Left cardiac atrium (tissue), 4 donors: ENCODE measurements at regions not wholly inside any gene's neighbourhood (a gene's known extent, or its start where the extent isn't known, plus 50 kb on each side); places are given as distances from the start of the nearest gene placed in this dataset.
A peak's percentile ranks its signal among the peaks of the same experiment; 100 is the strongest.
"Not testable (repeated sequence)": the region's sequence is repeated elsewhere in the genome, so short reads cannot be mapped to it uniquely, and the experiment has no call there.

Source experiments
- ATAC-seq, 2 donors: fragments of 200-7000 bp; cut with Tn5 transposase; one replicate each; pipeline ENCODE4 v1.9.1; 2020; ENCODE audit warnings: mild to moderate bottlenecking in 2 of 2, moderate library complexity in 2 of 2
- DNase-seq: peaks from one replicate; pipeline ENCODE4 v3.0.0-alpha.2; 2020
- intact Hi-C, 2 donors: fragments of 100-400 bp; cut with DNase I; formaldehyde crosslinking; loops; one replicate each; pipeline versions ENCODE4 v1.14.1 to v1.15.1; 2022 to 2023
- donor health status: DM: no; HTN: yes; CAD: no.
- donor health status: DM: no; HTN: yes; CAD: no; lungs with severe emphysema.
- donor health status: DM: yes; HTN: yes; CAD: no.
- donor health status: Dilated cardiomyopathy.

GRCh38 chr4:101682946-101683345 lies 107.6 kb upstream of the BANK1 start:
- DNase-seq (no peak), ATAC-seq (no peak)
- intact Hi-C loops: no loop called here

- no peak for ATAC-seq
- no peak for DNase-seq
- intact Hi-C loops: no loop called here
Observed at GRCh38 chr4:101678180-101678579, 112.3 kb upstream of the BANK1 start.

GRCh38 chr4:101670897-101671296 lies 119.6 kb upstream of the BANK1 start:
- DNase-seq (peak; percentile 27), ATAC-seq (peak in 1 of 2 donors; percentile 75)
- intact Hi-C loops: no loop called here

GRCh38 chr4:101670370-101670769 lies 120.2 kb upstream of the BANK1 start:
- ATAC-seq (peak in 1 of 2 donors; percentile 80), DNase-seq (no peak)
- intact Hi-C loops: no loop called here

- intact Hi-C loops: no loop called here
- DNase-seq: no peak
- ATAC-seq: peak in 1 of 2 donors; percentile 20
Observed at GRCh38 chr4:101669832-101670188, 120.7 kb upstream of the BANK1 start.

- intact Hi-C loops: no loop called here
- DNase-seq (no peak), ATAC-seq (peak in 1 of 2 donors; percentile 23)
Observed at GRCh38 chr4:101669138-101669831, 121.2 kb upstream of the BANK1 start.

- intact Hi-C loops: no loop called here
- ATAC-seq (no peak), DNase-seq (no peak)
Observed at GRCh38 chr4:101667348-101667747, 123.2 kb upstream of the BANK1 start.

- ATAC-seq: no peak
- no peak for DNase-seq
- intact Hi-C loops: no loop called here
Observed at GRCh38 chr4:101660607-101661006, 129.9 kb upstream of the BANK1 start.

- DNase-seq: no peak
- intact Hi-C loops: no loop called here
- no peak for ATAC-seq
Observed at GRCh38 chr4:101655857-101656256, 134.7 kb upstream of the BANK1 start.

GRCh38 chr4:101655005-101655404 lies 135.5 kb upstream of the BANK1 start:
- ATAC-seq (no peak), DNase-seq (no peak)
- intact Hi-C loops: no loop called here

- peak; percentile 77 to 96 for ATAC-seq
- peak; percentile 29 for DNase-seq
- intact Hi-C loops: no loop called here
Observed at GRCh38 chr4:101651778-101652177, 138.8 kb upstream of the BANK1 start.

- intact Hi-C loops: no loop called here
- peak; percentile 62 to 93 for ATAC-seq
- DNase-seq: no peak
Observed at GRCh38 chr4:101649790-101650515, 140.6 kb upstream of the BANK1 start.

- intact Hi-C loops: no loop called here
- DNase-seq (no peak), ATAC-seq (no peak)
Observed at GRCh38 chr4:101647710-101648034, 142.9 kb upstream of the BANK1 start.

GRCh38 chr4:101644516-101644915 lies 146.0 kb upstream of the BANK1 start:
- DNase-seq (no peak), ATAC-seq (no peak)
- intact Hi-C loops: no loop called here

GRCh38 chr4:101643186-101643837 lies 147.2 kb upstream of the BANK1 start:
- ATAC-seq: peak in 1 of 2 donors; percentile 71
- no peak for DNase-seq
- intact Hi-C loops: no loop called here

GRCh38 chr4:101632766-101633165 lies 157.8 kb upstream of the BANK1 start:
- DNase-seq, intact Hi-C loops, ATAC-seq: not testable (repeated sequence)

GRCh38 chr4:101630319-101630986 lies 160.1 kb upstream of the BANK1 start:
- no peak for ATAC-seq
- DNase-seq: no peak
- intact Hi-C loops: no loop called here

- ATAC-seq (no peak), DNase-seq (no peak)
- intact Hi-C loops: no loop called here
Observed at GRCh38 chr4:101621120-101621519, 169.4 kb upstream of the BANK1 start.

GRCh38 chr4:101615652-101616051 lies 174.9 kb upstream of the BANK1 start:
- ATAC-seq: no peak
- no peak for DNase-seq
- intact Hi-C loops: no loop called here

GRCh38 chr4:101606989-101607388 lies 183.5 kb upstream of the BANK1 start:
- DNase-seq, intact Hi-C loops, ATAC-seq: not testable (repeated sequence)
